ENCODE measurements at regions not wholly inside any gene's neighbourhood (a gene's known extent, or its start where the extent isn't known, plus 50 kb on each side); places are given as distances from the start of the nearest gene placed in this dataset.
"Not testable (repeated sequence)": the region's sequence is repeated elsewhere in the genome, so short reads cannot be mapped to it uniquely, and the experiment has no call there.

DNA sequence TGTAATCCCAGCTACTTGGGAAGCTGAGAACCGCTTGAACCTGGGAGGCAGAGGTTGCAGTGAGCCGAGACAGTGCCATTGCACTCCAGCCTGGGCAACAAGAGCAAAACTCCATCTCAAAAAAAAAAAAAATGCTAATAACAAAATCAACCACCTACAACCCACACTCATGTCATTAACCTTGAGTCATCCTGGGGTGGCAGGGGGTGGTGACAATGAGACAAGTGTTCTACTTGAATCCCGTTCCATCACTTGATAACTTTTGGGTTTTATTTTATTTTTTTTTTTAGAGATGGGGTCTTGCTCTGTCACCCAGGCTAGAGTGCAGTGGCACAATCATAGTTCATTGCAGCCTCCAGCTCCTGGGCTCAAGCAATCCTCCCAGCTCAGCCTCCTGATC lies 80.0 kb upstream of the PARD3 start:
- TF ChIP-seq POLR2A, POLR2AphosphoS5 (IDR thresholded peaks at IDR 0.05): not testable (repeated sequence)
- TF ChIP-seq, protein P1, sequence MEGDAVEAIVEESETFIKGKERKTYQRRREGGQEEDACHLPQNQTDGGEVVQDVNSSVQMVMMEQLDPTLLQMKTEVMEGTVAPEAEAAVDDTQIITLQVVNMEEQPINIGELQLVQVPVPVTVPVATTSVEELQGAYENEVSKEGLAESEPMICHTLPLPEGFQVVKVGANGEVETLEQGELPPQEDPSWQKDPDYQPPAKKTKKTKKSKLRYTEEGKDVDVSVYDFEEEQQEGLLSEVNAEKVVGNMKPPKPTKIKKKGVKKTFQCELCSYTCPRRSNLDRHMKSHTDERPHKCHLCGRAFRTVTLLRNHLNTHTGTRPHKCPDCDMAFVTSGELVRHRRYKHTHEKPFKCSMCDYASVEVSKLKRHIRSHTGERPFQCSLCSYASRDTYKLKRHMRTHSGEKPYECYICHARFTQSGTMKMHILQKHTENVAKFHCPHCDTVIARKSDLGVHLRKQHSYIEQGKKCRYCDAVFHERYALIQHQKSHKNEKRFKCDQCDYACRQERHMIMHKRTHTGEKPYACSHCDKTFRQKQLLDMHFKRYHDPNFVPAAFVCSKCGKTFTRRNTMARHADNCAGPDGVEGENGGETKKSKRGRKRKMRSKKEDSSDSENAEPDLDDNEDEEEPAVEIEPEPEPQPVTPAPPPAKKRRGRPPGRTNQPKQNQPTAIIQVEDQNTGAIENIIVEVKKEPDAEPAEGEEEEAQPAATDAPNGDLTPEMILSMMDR (IDR thresholded peaks at IDR 0.05 in 8 of 11, conservative IDR thresholded peaks at IDR 0.05 in 3 of 11) = not testable (repeated sequence)

Measured in spleen (tissue), 7 donors.